HUES6 (cell line): ENCODE measurements at regions not wholly inside any gene's neighbourhood (a gene's known extent, or its start where the extent isn't known, plus 50 kb on each side); places are given as distances from the start of the nearest gene placed in this dataset.
"Not testable (repeated sequence)": the region's sequence is repeated elsewhere in the genome, so short reads cannot be mapped to it uniquely, and the experiment has no call there.

Source experiments
- H3K27ac ChIP-seq: 2 replicates; pipeline ENCODE4 v1.7.0; 2013; ENCODE audit warnings: low read depth, mild to moderate bottlenecking, low read length, inconsistent platforms
- H3K27me3 ChIP-seq: 2 replicates; pipeline ENCODE4 v1.6.1; 2013; ENCODE audit warnings: low read length; ENCODE audit not compliant: control insufficient read depth, insufficient read depth
- H3K36me3 ChIP-seq: 2 replicates; pipeline ENCODE4 v1.6.1; 2013; ENCODE audit warnings: low read length; ENCODE audit not compliant: control insufficient read depth, insufficient read depth
- H3K4me1 ChIP-seq: 2 replicates; pipeline ENCODE4 v1.6.1; 2013; ENCODE audit warnings: low read length; ENCODE audit not compliant: control insufficient read depth, insufficient read depth
- H3K4me3 ChIP-seq: 2 replicates; pipeline ENCODE4 v1.5.1; 2013; ENCODE audit warnings: low read depth, low read length
- H3K9ac ChIP-seq: one replicate; pipeline ENCODE4 v1.6.1; 2013; ENCODE audit warnings: mild to moderate bottlenecking, low read length
- H3K9me3 ChIP-seq: 2 replicates; pipeline ENCODE4 v1.6.1; 2013; ENCODE audit warnings: low read depth, low read length; ENCODE audit not compliant: control insufficient read depth, insufficient read depth

DNA sequence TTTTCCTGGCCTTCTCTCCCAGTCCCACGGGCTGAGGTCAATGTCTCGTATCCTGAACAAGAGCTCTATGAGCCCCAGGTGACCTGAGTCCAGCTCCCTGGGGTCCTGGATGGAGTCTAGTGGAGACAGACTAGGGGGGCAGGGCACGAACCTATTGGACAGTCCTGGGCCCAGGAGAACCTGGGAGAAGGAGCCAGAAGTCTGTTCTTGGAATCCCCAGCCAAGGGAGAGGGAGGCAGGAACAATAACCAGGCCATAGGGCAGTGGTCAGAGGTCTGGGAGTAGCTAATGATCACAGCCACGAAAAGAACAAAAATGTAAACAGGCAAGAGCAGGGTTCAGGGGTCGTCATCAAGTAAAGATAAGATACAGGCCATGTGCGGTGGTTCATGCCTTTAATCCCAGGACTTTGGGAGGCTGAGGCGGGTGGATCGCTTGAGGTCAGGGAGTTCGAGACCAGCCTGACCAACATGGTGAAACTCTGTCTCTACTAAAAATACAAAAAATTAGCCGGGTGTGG lies 60.8 kb downstream of the COPRS start:
- no peak overlapping the region for H3K27ac ChIP-seq
- H3K4me1 ChIP-seq = no peaks in the 10 kb centered on the region
- H3K27me3 ChIP-seq = no peaks in the 10 kb centered on the region
- H3K36me3 ChIP-seq = no peaks in the 10 kb centered on the region
- no peak overlapping the region for H3K4me3 ChIP-seq
- no peak overlapping the region for H3K9ac ChIP-seq
- H3K9me3 ChIP-seq = no peaks in the 10 kb centered on the region

GRCh38 chr17:31795941-31796340 lies 63.1 kb downstream of the COPRS start:
- H3K9ac ChIP-seq, H3K27me3 ChIP-seq, H3K4me3 ChIP-seq, H3K27ac ChIP-seq, H3K36me3 ChIP-seq, H3K4me1 ChIP-seq, H3K9me3 ChIP-seq: not testable (repeated sequence)

GRCh38 chr17:31794111-31794510 lies 64.9 kb downstream of the COPRS start:
- Histone ChIP-seq H3K27me3 (no peaks in the 10 kb centered on the region), H3K4me3 (no peak overlapping the region), H3K9ac (no peak overlapping the region), H3K36me3 (no peaks in the 10 kb centered on the region), H3K9me3 (no peaks in the 10 kb centered on the region), H3K27ac (no peak overlapping the region), H3K4me1 (no peaks in the 10 kb centered on the region)

- H3K9me3 ChIP-seq, H3K27me3 ChIP-seq, H3K9ac ChIP-seq: not testable (repeated sequence)
Observed at GRCh38 chr17:31793634-31794033, 65.4 kb downstream of the COPRS start.

GRCh38 chr17:31792007-31792585 lies 66.9 kb downstream of the COPRS start:
- Histone ChIP-seq H3K4me3 (no peak overlapping the region), H3K36me3 (no peaks in the 10 kb centered on the region), H3K27me3 (no peaks in the 10 kb centered on the region), H3K27ac (no peak overlapping the region), H3K4me1 (no peaks in the 10 kb centered on the region), H3K9ac (no peak overlapping the region), H3K9me3 (no peaks in the 10 kb centered on the region)

More at GRCh38 chr17:31793634-31794033, 65.4 kb downstream of the COPRS start:
- not testable (repeated sequence) for H3K4me1 ChIP-seq, H3K36me3 ChIP-seq, H3K27ac ChIP-seq, H3K4me3 ChIP-seq

DNA sequence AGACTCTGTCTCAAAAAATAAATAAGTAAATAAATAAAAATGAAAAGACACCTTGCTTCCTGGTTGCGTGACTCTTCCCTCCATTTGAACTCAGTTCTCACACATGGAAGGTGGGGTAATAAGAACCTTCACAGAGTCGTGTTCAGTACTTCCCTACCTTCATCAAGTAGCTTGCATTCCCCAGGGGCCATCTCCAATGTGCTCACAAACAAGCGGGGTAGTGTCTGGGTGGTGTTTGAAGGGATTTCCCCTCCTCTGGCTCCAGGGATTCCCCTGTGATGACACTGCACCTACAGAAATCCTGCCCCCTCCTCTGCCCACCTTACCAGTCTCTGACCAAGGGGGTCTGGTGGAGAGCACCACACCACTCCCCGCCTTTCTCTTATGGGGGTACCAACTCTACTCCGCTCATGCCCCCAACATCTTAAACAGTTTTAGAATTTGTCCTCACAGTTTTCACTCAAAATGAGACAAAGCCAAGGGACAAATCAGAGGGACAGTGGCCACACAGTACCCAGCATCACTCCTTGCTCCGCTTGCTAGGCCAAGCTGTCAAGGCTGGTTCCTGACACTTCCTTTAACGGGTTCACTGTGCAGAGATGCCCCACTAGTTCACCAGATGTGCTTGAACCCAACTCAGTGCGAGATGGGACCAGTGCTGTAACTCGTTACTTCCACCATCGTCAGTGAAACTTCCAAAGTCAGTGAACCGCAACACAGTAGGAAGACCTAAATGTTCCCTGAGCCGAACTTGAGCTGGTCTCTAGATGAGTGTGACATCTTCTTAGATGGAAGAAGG lies 69.1 kb downstream of the COPRS start:
- no peaks in the 10 kb centered on the region for H3K36me3 ChIP-seq
- no peaks in the 10 kb centered on the region for H3K4me1 ChIP-seq
- no peak overlapping the region for H3K4me3 ChIP-seq
- H3K27ac ChIP-seq = no peak overlapping the region
- no peak overlapping the region for H3K9ac ChIP-seq
- no peaks in the 10 kb centered on the region for H3K9me3 ChIP-seq
- H3K27me3 ChIP-seq = no peaks in the 10 kb centered on the region

GRCh38 chr17:31788956-31789355 lies 70.1 kb downstream of the COPRS start:
- Histone ChIP-seq H3K4me1 (no peaks in the 10 kb centered on the region), H3K27ac (no peak overlapping the region), H3K9ac (no peak overlapping the region), H3K27me3 (no peaks in the 10 kb centered on the region), H3K9me3 (no peaks in the 10 kb centered on the region), H3K36me3 (no peaks in the 10 kb centered on the region), H3K4me3 (no peak overlapping the region)

DNA sequence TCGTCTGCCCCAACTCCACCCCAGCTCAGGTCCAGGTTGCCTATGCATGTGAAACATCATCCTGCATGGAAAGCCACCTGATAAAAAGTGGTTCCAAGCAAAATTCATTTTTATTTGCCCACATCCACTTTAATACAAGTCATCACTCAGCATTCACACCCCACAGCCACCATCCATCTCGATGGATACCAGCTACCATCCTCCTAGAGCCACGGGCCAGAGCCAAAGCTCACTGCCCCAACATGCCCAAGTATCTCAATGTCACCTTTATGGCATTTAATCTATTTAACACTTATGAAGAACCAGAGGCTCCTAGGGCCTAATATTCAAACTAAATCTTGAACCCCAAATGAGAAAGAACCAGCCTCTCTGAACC lies 70.5 kb downstream of the COPRS start:
- Histone ChIP-seq H3K27ac (no peak overlapping the region), H3K9ac (no peak overlapping the region), H3K9me3 (no peaks in the 10 kb centered on the region), H3K36me3 (no peaks in the 10 kb centered on the region), H3K27me3 (no peaks in the 10 kb centered on the region), H3K4me3 (no peak overlapping the region), H3K4me1 (no peaks in the 10 kb centered on the region)

DNA sequence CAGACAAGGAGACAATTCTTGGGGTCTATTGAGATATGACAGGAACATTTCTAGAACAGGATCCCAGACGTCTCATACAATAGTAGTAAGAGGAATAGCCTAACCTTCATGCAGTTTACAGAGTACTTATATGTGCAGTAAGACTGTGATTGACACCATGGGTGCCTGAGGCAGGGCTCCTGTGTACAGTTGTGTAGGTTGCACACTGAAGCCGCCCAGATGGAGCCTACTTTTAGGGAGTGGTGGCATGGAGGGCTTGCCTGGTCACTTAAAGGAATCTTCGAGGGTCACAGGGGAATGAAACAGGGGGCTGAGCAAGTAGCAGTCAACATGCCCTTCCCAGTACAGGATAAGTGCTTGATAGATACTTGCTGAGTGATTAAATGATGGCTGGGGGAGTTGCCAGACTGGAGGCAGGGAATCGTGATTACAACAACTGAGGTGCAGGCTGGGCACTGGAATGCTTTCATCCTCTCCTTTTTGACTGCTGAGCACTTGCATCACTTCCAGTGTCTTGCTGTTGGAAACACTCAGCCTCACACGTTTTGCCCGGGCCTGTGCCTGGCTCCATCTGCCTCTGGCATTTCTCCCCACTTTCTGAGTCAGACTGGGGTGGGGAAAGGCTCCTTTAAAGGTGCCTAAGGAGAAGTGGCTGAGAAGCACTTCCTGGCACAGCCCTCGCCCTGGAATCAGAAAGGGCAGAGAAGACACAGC lies 71.0 kb downstream of the COPRS start:
- H3K4me1 ChIP-seq = no peaks in the 10 kb centered on the region
- no peaks in the 10 kb centered on the region for H3K9me3 ChIP-seq
- no peak overlapping the region for H3K9ac ChIP-seq
- H3K27ac ChIP-seq = no peak overlapping the region
- H3K4me3 ChIP-seq = no peak overlapping the region
- H3K36me3 ChIP-seq = no peaks in the 10 kb centered on the region
- H3K27me3 ChIP-seq = no peaks in the 10 kb centered on the region

GRCh38 chr17:31786796-31787481 lies 72.1 kb downstream of the COPRS start:
- H3K4me3 ChIP-seq = no peak overlapping the region
- H3K9ac ChIP-seq = no peak overlapping the region
- H3K27ac ChIP-seq = no peak overlapping the region
- H3K4me1 ChIP-seq = no peaks in the 10 kb centered on the region
- H3K36me3 ChIP-seq = no peaks in the 10 kb centered on the region
- no peaks in the 10 kb centered on the region for H3K27me3 ChIP-seq
- no peaks in the 10 kb centered on the region for H3K9me3 ChIP-seq

- Histone ChIP-seq H3K27me3 (no peaks in the 10 kb centered on the region), H3K36me3 (no peaks in the 10 kb centered on the region), H3K4me3 (no peak overlapping the region), H3K9ac (no peak overlapping the region), H3K27ac (no peak overlapping the region), H3K4me1 (no peaks in the 10 kb centered on the region), H3K9me3 (peaks cover 14% of the 10 kb centered on the region)
Observed at GRCh38 chr17:31780483-31780882, 78.6 kb downstream of the COPRS start.
